OCI-LY7 (cell line): ENCODE measurements at regions not wholly inside any gene's neighbourhood (a gene's known extent, or its start where the extent isn't known, plus 50 kb on each side); places are given as distances from the start of the nearest gene placed in this dataset.

Experiments
- BruUV-seq: library from RNA; stranded (reverse); fragments of 400-500 nt; replicated peaks from 2 replicates; lab custom pipeline; 2021; lab: Mats Ljungman, UMichigan
- CTCF ChIA-PET: fragments of 300-600 bp; sonication (Branson Sonifier 250); formaldehyde crosslinking; loops from one replicate; lab custom pipeline; 2022; ENCODE audit warnings: antibody characterized with exemption; ENCODE audit not compliant: unreplicated experiment; lab: Charles Lee
- POLR2A ChIA-PET: fragments of 300-600 bp; sonication (Branson Sonifier 250); formaldehyde crosslinking; loops from one replicate; lab custom pipeline; 2022; ENCODE audit warnings: antibody characterized with exemption; lab: Charles Lee
- DNase-seq: peaks from one replicate; pipeline ENCODE4 v3.0.0-alpha.2; 2015; ENCODE audit warnings: low spot score
- H2AFZ ChIP-seq: fragments of 200-600 bp; sonication (generic), shearing (Covaris generic); 2 replicates; pipeline ENCODE4 v1.6.1; 2014; ENCODE audit warnings: mild to moderate bottlenecking, antibody characterized with exemption, low read length, moderate library complexity
- H3K27ac ChIP-seq: fragments of 200-600 bp; sonication (generic); 2 replicates; pipeline ENCODE4 v1.5.1; 2014; ENCODE audit warnings: mixed run types, low read depth, mild to moderate bottlenecking, moderate library complexity, low read length, inconsistent platforms; ENCODE audit not compliant: poor library complexity, severe bottlenecking
- H3K36me3 ChIP-seq: fragments of 200-600 bp; sonication (generic); 2 replicates; pipeline ENCODE4 v1.6.1; 2014; ENCODE audit warnings: mild to moderate bottlenecking, antibody characterized with exemption, low read length, moderate library complexity, mixed read lengths; ENCODE audit not compliant: insufficient read depth
- H3K4me1 ChIP-seq: fragments of 200-600 bp; sonication (generic); 2 replicates; pipeline ENCODE4 v1.5.1; 2014; ENCODE audit warnings: mild to moderate bottlenecking, low read length; ENCODE audit not compliant: insufficient read depth, poor library complexity, severe bottlenecking
- H3K4me2 ChIP-seq: fragments of 200-600 bp; sonication (generic); 2 replicates; pipeline ENCODE4 v1.6.1; 2014; ENCODE audit warnings: mild to moderate bottlenecking, low read length
- H3K4me3 ChIP-seq: fragments of 200-600 bp; sonication (generic); 2 replicates; pipeline ENCODE4 v1.5.1; 2014; ENCODE audit warnings: mild to moderate bottlenecking, low read depth, low read length; ENCODE audit not compliant: poor library complexity, severe bottlenecking
- H3K79me2 ChIP-seq: fragments of 200-600 bp; sonication (generic); 2 replicates; pipeline ENCODE4 v1.6.1; 2016; ENCODE audit warnings: low read depth, mild to moderate bottlenecking, low read length, moderate library complexity, mixed read lengths; ENCODE audit not compliant: insufficient read depth
- H3K9me2 ChIP-seq: fragments of 200-600 bp; sonication (generic); 2 replicates; pipeline ENCODE4 v1.6.1; 2016; ENCODE audit warnings: mild to moderate bottlenecking, low read length, mixed read lengths; ENCODE audit not compliant: insufficient read depth
- H3K9me3 ChIP-seq: fragments of 200-600 bp; sonication (generic); 2 replicates; pipeline ENCODE4 v1.6.1; 2014; ENCODE audit warnings: mild to moderate bottlenecking, mixed run types, low read length, mixed read lengths
- H4K20me1 ChIP-seq: fragments of 200-600 bp; sonication (generic); 2 replicates; pipeline ENCODE4 v1.6.1; 2014; ENCODE audit warnings: mild to moderate bottlenecking, antibody characterized with exemption, low read length, moderate library complexity, mixed read lengths; ENCODE audit not compliant: insufficient read depth
- CTCF ChIP-seq: fragments of 200-600 bp; sonication (generic); conservative IDR thresholded peaks from 2 replicates; pipeline ENCODE4 v1.5.1; 2014; ENCODE audit warnings: mild to moderate bottlenecking, antibody characterized with exemption, low read length, moderate library complexity, mixed read lengths
- EZH2phosphoT487 ChIP-seq: fragments of 200-600 bp; sonication (generic); IDR thresholded peaks from 2 replicates; pipeline ENCODE4 v1.6.1; 2018; ENCODE audit warnings: low read depth, borderline replicate concordance, mild to moderate bottlenecking, mixed run types, antibody characterized with exemption, low read length, moderate library complexity, mixed read lengths
- intact Hi-C: fragments of 100-400 bp; cut with micrococcal nuclease; formaldehyde crosslinking; loops from one replicate; pipeline ENCODE4 v1.10.0; 2022; ENCODE audit not compliant: unreplicated experiment

GRCh38 chr14:30355431-30355913 lies 203.5 kb upstream of the G2E3 start:
- TF ChIP-seq CTCF (no peak), EZH2phosphoT487 (no peak)
- H3K9me3 ChIP-seq, result no peaks in the 10 kb centered on the region
- no peaks in the 10 kb centered on the region for H4K20me1 ChIP-seq
- H2AFZ ChIP-seq, result no peak overlapping the region
- ChIA-PET CTCF (no interaction called here), POLR2A (interaction anchor here (0.6 kb wide), 1 partner anchor 23 kb away, joined by 4 read pairs; no protein-coding TSS in a partner anchor)
- H3K79me2 ChIP-seq, result no peaks in the 10 kb centered on the region
- no peak overlapping the region for H3K4me2 ChIP-seq
- no peaks in the 10 kb centered on the region for H3K9me2 ChIP-seq
- no TSS peak for BruUV-seq
- no peak overlapping the region for H3K4me3 ChIP-seq
- DNase-seq, result no peak
- intact Hi-C loops, result no loop called here
- H3K4me1 ChIP-seq, result no peaks in the 10 kb centered on the region
- no peak overlapping the region for H3K27ac ChIP-seq
- no peaks in the 10 kb centered on the region for H3K36me3 ChIP-seq

- ChIA-PET POLR2A (interaction anchor here (0.6 kb wide), 1 partner anchor 35 kb away, joined by 3 read pairs; no protein-coding TSS in a partner anchor), CTCF (no interaction called here)
- Histone ChIP-seq H4K20me1 (no peaks in the 10 kb centered on the region), H3K27ac (no peak overlapping the region), H3K4me2 (no peak overlapping the region), H3K36me3 (no peaks in the 10 kb centered on the region), H3K4me1 (no peaks in the 10 kb centered on the region), H3K4me3 (no peak overlapping the region), H3K79me2 (no peaks in the 10 kb centered on the region), H3K9me2 (no peaks in the 10 kb centered on the region), H2AFZ (no peak overlapping the region), H3K9me3 (no peaks in the 10 kb centered on the region)
- no peak for TF ChIP-seq CTCF
- intact Hi-C loops, result no loop called here
- BruUV-seq, result no TSS peak
- DNase-seq, result no peak
Measured at GRCh38 chr14:30356438-30357202, 202.3 kb upstream of the G2E3 start.

GRCh38 chr14:30357791-30358190 lies 201.2 kb upstream of the G2E3 start:
- no TSS peak for BruUV-seq
- DNase-seq, result no peak
- H4K20me1 ChIP-seq, result no peaks in the 10 kb centered on the region
- H3K4me1 ChIP-seq, result no peaks in the 10 kb centered on the region
- intact Hi-C loops, result no loop called here
- no peak overlapping the region for H3K4me3 ChIP-seq
- no peak overlapping the region for H2AFZ ChIP-seq
- POLR2A ChIA-PET, result interaction anchor here (0.5 kb wide), 1 partner anchor 47 kb away, joined by 4 read pairs; no protein-coding TSS in a partner anchor
- no peaks in the 10 kb centered on the region for H3K36me3 ChIP-seq
- no peaks in the 10 kb centered on the region for H3K9me3 ChIP-seq
- no peak overlapping the region for H3K27ac ChIP-seq
- TF ChIP-seq EZH2phosphoT487 (no peak), CTCF (no peak)
- H3K79me2 ChIP-seq, result no peaks in the 10 kb centered on the region
- no peak overlapping the region for H3K4me2 ChIP-seq
- CTCF ChIA-PET, result no interaction called here
- H3K9me2 ChIP-seq, result no peaks in the 10 kb centered on the region
